Naive B cell (primary cell): ENCODE measurements at regions not wholly inside any gene's neighbourhood (a gene's known extent, or its start where the extent isn't known, plus 50 kb on each side); places are given as distances from the start of the nearest gene placed in this dataset.
"Not testable (repeated sequence)": the region's sequence is repeated elsewhere in the genome, so short reads cannot be mapped to it uniquely, and the experiment has no call there.

ENCODE experiments used
- ATAC-seq, 2 donors: fragments of 150-1000 bp; cut with Tn5 transposase; 2 replicates each; pipeline ENCODE4 v1.10.0; 2021; ENCODE audit warnings: low read depth in 2 of 2, mild to moderate bottlenecking in 2 of 2, moderate library complexity in 2 of 2
- DNase-seq: peaks from one replicate; pipeline ENCODE4 v3.0.0; 2022
- H3K27ac Mint-ChIP-seq, 6 donors: one replicate each; pipeline ENCODE4 v1.8.0; 2020 to 2022; ENCODE audit warnings: mild to moderate bottlenecking in 6 of 6, mixed read lengths in 6 of 6, moderate library complexity in 5 of 6, inconsistent platforms in 2 of 6
- H3K27me3 Mint-ChIP-seq, 3 donors: one replicate each; pipeline ENCODE4 v1.8.0; 2021 to 2022; ENCODE audit warnings: mixed read lengths in 3 of 3, mild to moderate bottlenecking in 1 of 3
- H3K36me3 Mint-ChIP-seq, 2 donors: one replicate each; pipeline ENCODE4 v1.8.0; 2020 to 2022; ENCODE audit warnings: mixed read lengths in 2 of 2, inconsistent platforms in 1 of 2, mild to moderate bottlenecking in 1 of 2
- H3K4me1 Mint-ChIP-seq, 3 donors: one replicate each; pipeline ENCODE4 v1.8.0; 2020 to 2022; ENCODE audit warnings: mixed read lengths in 3 of 3, inconsistent platforms in 1 of 3, mild to moderate bottlenecking in 1 of 3, moderate library complexity in 1 of 3
- H3K4me3 Mint-ChIP-seq, 8 donors: one replicate each; pipeline ENCODE4 v1.8.0; 2020 to 2022; ENCODE audit warnings: mild to moderate bottlenecking in 8 of 8, mixed read lengths in 8 of 8, moderate library complexity in 8 of 8, inconsistent platforms in 2 of 8
- H3K9me3 Mint-ChIP-seq, 7 donors: one replicate each; pipeline ENCODE4 v1.8.0; 2020 to 2022; ENCODE audit warnings: mixed read lengths in 7 of 7, mild to moderate bottlenecking in 5 of 7, inconsistent platforms in 2 of 7, moderate library complexity in 1 of 7

- peaks cover 0 to 1% (median 0%) of the 10 kb centered on the region in 7 donors for H3K9me3 Mint-ChIP-seq
- H3K4me1 Mint-ChIP-seq = no peaks in the 10 kb centered on the region
- H3K36me3 Mint-ChIP-seq = no peaks in the 10 kb centered on the region
- no peak overlapping the region for H3K4me3 Mint-ChIP-seq
- ATAC-seq (no peak), DNase-seq (no peak)
- H3K27me3 Mint-ChIP-seq = peaks cover 10 to 39% (median 39%) of the 10 kb centered on the region in 3 donors
- H3K27ac Mint-ChIP-seq = no peak overlapping the region
These were observed 153.9 kb downstream of the EMP1 start for GRCh38 chr12:13350381-13350780.

GRCh38 chr12:13348464-13348863 is 151.9 kb downstream of the EMP1 start:
- peaks cover 0 to 1% (median 0%) of the 10 kb centered on the region in 7 donors for H3K9me3 Mint-ChIP-seq
- no peak overlapping the region for H3K27ac Mint-ChIP-seq
- DNase-seq = no peak
- no peaks in the 10 kb centered on the region for H3K36me3 Mint-ChIP-seq
- peaks cover 10 to 39% (median 39%) of the 10 kb centered on the region in 3 donors for H3K27me3 Mint-ChIP-seq
- H3K4me1 Mint-ChIP-seq = no peaks in the 10 kb centered on the region
- no peak overlapping the region for H3K4me3 Mint-ChIP-seq
- ATAC-seq = no peak

- DNase-seq (no peak), ATAC-seq (no peak)
- Mint-ChIP-seq H3K4me3 (no peak overlapping the region), H3K36me3 (no peaks in the 10 kb centered on the region), H3K9me3 (peaks cover 0 to 1% (median 0%) of the 10 kb centered on the region in 7 donors), H3K4me1 (no peaks in the 10 kb centered on the region), H3K27me3 (peaks cover 10 to 40% (median 37%) of the 10 kb centered on the region in 3 donors), H3K27ac (no peak overlapping the region)
These were observed 150.9 kb downstream of the EMP1 start for GRCh38 chr12:13347241-13348043.

GRCh38 chr12:13345722-13346121 is 149.2 kb downstream of the EMP1 start:
- Mint-ChIP-seq H3K27ac (no peak overlapping the region), H3K4me1 (no peaks in the 10 kb centered on the region), H3K9me3 (peaks cover 0 to 12% (median 3%) of the 10 kb centered on the region in 7 donors), H3K4me3 (no peak overlapping the region), H3K36me3 (peaks cover 0 to 6% of the 10 kb centered on the region in 2 donors), H3K27me3 (peaks cover 14 to 51% (median 40%) of the 10 kb centered on the region in 3 donors)
- DNase-seq = no peak
- no peak for ATAC-seq

GRCh38 chr12:13343375-13343774 is 146.8 kb downstream of the EMP1 start:
- H3K27ac Mint-ChIP-seq = no peak overlapping the region
- ATAC-seq = no peak

GRCh38 chr12:13342971-13343370 is 146.4 kb downstream of the EMP1 start:
- H3K36me3 Mint-ChIP-seq = peaks cover 0 to 6% of the 10 kb centered on the region in 2 donors
- DNase-seq = no peak
- H3K27me3 Mint-ChIP-seq = peaks cover 4 to 42% (median 31%) of the 10 kb centered on the region in 3 donors
- H3K27ac Mint-ChIP-seq = no peak overlapping the region
- H3K4me3 Mint-ChIP-seq = no peak overlapping the region
- no peak for ATAC-seq
- H3K9me3 Mint-ChIP-seq = peaks cover 0 to 12% (median 3%) of the 10 kb centered on the region in 7 donors
- no peaks in the 10 kb centered on the region for H3K4me1 Mint-ChIP-seq

More at GRCh38 chr12:13343375-13343774, 146.8 kb downstream of the EMP1 start:
- Mint-ChIP-seq H3K4me1 (no peaks in the 10 kb centered on the region), H3K27me3 (peaks cover 4 to 42% (median 31%) of the 10 kb centered on the region in 3 donors), H3K4me3 (no peak overlapping the region), H3K9me3 (peaks cover 0 to 12% (median 3%) of the 10 kb centered on the region in 7 donors), H3K36me3 (peaks cover 0 to 6% of the 10 kb centered on the region in 2 donors)
- no peak for DNase-seq

GRCh38 chr12:13340149-13340548 is 143.6 kb downstream of the EMP1 start:
- H3K4me3 Mint-ChIP-seq = no peak overlapping the region
- DNase-seq (no peak), ATAC-seq (no peak)
- H3K4me1 Mint-ChIP-seq = no peaks in the 10 kb centered on the region
- peaks cover 6 to 32% (median 24%) of the 10 kb centered on the region in 3 donors for H3K27me3 Mint-ChIP-seq
- H3K36me3 Mint-ChIP-seq = peaks cover 0 to 6% of the 10 kb centered on the region in 2 donors
- H3K27ac Mint-ChIP-seq = no peak overlapping the region
- peaks cover 0 to 12% (median 3%) of the 10 kb centered on the region in 7 donors for H3K9me3 Mint-ChIP-seq

GRCh38 chr12:13339538-13339937 is 143.0 kb downstream of the EMP1 start:
- H3K36me3 Mint-ChIP-seq = peaks cover 0 to 6% of the 10 kb centered on the region in 2 donors
- DNase-seq (no peak), ATAC-seq (no peak)
- H3K27me3 Mint-ChIP-seq = peaks cover 9 to 35% (median 26%) of the 10 kb centered on the region in 3 donors
- H3K9me3 Mint-ChIP-seq = peaks cover 0 to 12% (median 3%) of the 10 kb centered on the region in 7 donors
- H3K27ac Mint-ChIP-seq = no peak overlapping the region
- H3K4me1 Mint-ChIP-seq = no peaks in the 10 kb centered on the region
- H3K4me3 Mint-ChIP-seq = no peak overlapping the region

GRCh38 chr12:13339091-13339490 is 142.6 kb downstream of the EMP1 start:
- H3K27ac Mint-ChIP-seq = no peak overlapping the region
- peaks cover 0 to 6% of the 10 kb centered on the region in 2 donors for H3K36me3 Mint-ChIP-seq
- DNase-seq (no peak), ATAC-seq (no peak)
- H3K9me3 Mint-ChIP-seq = peaks cover 0 to 12% (median 3%) of the 10 kb centered on the region in 7 donors
- H3K27me3 Mint-ChIP-seq = peaks cover 9 to 35% (median 26%) of the 10 kb centered on the region in 3 donors
- H3K4me3 Mint-ChIP-seq = no peak overlapping the region
- H3K4me1 Mint-ChIP-seq = no peaks in the 10 kb centered on the region

GRCh38 chr12:13337791-13338190 is 141.3 kb downstream of the EMP1 start:
- Mint-ChIP-seq H3K9me3 (peaks cover 0 to 13% (median 3%) of the 10 kb centered on the region in 7 donors), H3K4me1 (no peaks in the 10 kb centered on the region), H3K4me3 (no peak overlapping the region), H3K27ac (no peak overlapping the region), H3K36me3 (peaks cover 0 to 6% of the 10 kb centered on the region in 2 donors), H3K27me3 (peaks cover 9 to 39% (median 33%) of the 10 kb centered on the region in 3 donors)
- DNase-seq (no peak), ATAC-seq (no peak)

GRCh38 chr12:13336216-13336615 is 139.7 kb downstream of the EMP1 start:
- Mint-ChIP-seq H3K9me3 (peaks cover 0 to 17% (median 2%) of the 10 kb centered on the region in 7 donors), H3K4me1 (no peaks in the 10 kb centered on the region), H3K4me3 (no peak overlapping the region), H3K27me3 (peaks cover 8 to 30% (median 29%) of the 10 kb centered on the region in 3 donors), H3K27ac (no peak overlapping the region), H3K36me3 (no peaks in the 10 kb centered on the region)
- no peak for DNase-seq
- ATAC-seq = no peak

GRCh38 chr12:13328535-13328934 is 132.0 kb downstream of the EMP1 start:
- no peak overlapping the region for H3K4me3 Mint-ChIP-seq
- H3K36me3 Mint-ChIP-seq = peaks cover 0 to 7% of the 10 kb centered on the region in 2 donors
- no peaks in the 10 kb centered on the region for H3K4me1 Mint-ChIP-seq
- ATAC-seq (no peak), DNase-seq (no peak)
- no peak overlapping the region for H3K27ac Mint-ChIP-seq
- peaks cover 0 to 25% (median 8%) of the 10 kb centered on the region in 7 donors for H3K9me3 Mint-ChIP-seq
- peaks cover 12 to 51% (median 34%) of the 10 kb centered on the region in 3 donors for H3K27me3 Mint-ChIP-seq

- Mint-ChIP-seq H3K9me3 (peaks cover 0 to 9% (median 5%) of the 10 kb centered on the region in 7 donors), H3K4me1 (no peaks in the 10 kb centered on the region), H3K36me3 (peaks cover 0 to 7% of the 10 kb centered on the region in 2 donors), H3K27ac (no peak overlapping the region), H3K4me3 (no peak overlapping the region), H3K27me3 (peaks cover 18 to 43% (median 24%) of the 10 kb centered on the region in 3 donors)
- ATAC-seq = no peak
- DNase-seq = no peak
These were observed 129.6 kb downstream of the EMP1 start for GRCh38 chr12:13326076-13326475.

GRCh38 chr12:13325037-13325436 is 128.5 kb downstream of the EMP1 start:
- not testable (repeated sequence) for H3K9me3 Mint-ChIP-seq, H3K4me3 Mint-ChIP-seq, H3K36me3 Mint-ChIP-seq, ATAC-seq, DNase-seq, H3K4me1 Mint-ChIP-seq, H3K27ac Mint-ChIP-seq
- H3K27me3 Mint-ChIP-seq = peaks cover 14 to 34% (median 18%) of the 10 kb centered on the region in 3 donors
